NCI-H748 (cell line): ENCODE measurements at regions not wholly inside any gene's neighbourhood (a gene's known extent, or its start where the extent isn't known, plus 50 kb on each side); places are given as distances from the start of the nearest gene placed in this dataset.
"Not testable (repeated sequence)": the region's sequence is repeated elsewhere in the genome, so short reads cannot be mapped to it uniquely, and the experiment has no call there.

Experiments used
- DNase-seq: peaks from one replicate; lab custom pipeline; 2025; ENCODE audit not compliant: unreplicated experiment; lab: John Stamatoyannopoulos, UW

DNA sequence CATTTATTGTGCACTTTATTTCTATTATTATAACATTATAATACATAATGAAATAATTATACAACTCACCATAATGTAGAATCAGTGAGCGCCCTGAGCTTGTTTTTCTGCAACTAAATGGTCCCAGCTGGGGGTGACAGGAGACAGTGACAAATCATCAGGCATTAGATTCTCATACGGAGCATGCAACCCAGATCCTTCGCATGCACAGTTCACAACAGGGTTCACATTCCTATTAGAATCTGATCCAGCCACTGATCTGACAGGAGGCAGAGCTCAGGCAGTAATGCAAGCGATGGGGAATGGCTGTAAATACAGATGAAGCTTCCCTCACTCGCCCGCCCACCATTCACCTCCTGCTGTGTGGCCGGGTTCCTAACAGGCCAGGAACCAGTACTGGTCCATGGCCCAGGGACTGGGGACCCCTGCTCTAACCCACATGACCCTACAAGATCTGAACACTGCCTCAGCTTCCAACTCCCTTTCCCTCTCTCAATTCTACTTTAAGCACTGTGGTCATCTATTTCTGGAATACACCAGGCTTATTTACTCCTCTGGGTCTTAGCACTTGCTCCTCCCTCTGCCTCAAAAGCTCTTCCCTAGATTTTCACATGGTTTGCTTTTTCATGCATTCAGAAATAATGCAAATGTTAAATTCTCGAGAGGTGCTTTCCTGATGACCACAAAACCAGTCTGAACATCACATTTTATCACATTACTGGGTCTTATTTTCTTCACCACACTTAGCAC is 166.8 kb upstream of the HCCS start:
- no peak for DNase-seq

DNA sequence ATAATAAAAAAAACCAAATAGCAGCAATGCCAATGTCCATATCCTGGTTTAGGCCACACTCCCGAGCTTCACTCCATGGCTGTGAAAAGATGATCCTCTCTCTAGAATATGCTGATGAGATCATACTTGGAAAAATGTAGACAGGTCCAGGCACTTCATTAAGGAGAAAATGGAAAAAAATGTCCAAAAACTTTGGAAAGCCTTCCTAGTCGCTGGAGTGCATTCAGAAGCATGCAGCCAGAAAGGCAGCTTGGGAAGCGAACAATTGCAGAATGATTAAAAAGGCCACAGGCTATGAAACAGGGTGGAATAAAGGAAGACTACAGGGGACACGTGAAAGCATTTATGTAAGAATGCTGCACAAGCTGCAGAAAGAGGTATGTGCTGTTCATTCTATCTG is 165.6 kb upstream of the HCCS start:
- DNase-seq: no peak

DNA sequence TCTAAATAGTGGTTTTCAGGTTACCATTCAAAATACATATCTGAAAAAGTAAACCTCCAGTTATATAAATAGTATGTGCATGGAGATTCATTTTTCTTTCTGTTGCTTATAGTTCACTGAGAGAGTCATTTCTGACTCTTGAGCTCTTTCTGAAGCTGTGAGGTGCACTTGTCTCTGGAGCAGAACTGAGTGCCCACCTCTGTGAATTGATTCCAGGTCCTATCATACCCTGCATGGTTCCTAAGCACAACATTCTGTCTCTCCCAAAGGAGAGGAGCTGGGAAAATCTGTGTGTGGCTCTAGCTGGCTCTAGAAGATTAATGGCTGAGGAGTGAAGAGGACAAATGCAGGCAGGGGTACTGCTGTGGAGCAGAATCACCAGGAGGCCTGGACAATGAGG is 161.6 kb upstream of the HCCS start:
- no peak for DNase-seq

DNA sequence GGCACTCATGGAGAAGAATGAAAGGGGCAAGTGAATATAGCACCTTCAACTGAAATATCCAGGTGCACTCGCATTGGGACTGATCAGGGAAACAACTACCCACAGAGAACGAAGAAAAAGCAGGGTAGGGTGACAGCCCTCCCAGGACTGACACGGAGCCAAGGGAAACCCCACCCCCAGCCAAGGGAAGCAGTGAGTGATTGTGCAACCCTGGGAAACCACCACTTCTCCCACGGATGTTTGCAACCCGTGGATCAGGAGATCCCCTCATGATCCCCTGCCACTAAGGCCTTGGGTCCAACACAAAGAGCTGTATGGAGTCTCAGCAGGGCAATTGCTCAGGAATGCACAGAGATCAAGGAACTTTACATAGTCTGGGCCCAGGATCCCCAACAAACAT is 158.5 kb upstream of the HCCS start:
- DNase-seq: no peak

DNA sequence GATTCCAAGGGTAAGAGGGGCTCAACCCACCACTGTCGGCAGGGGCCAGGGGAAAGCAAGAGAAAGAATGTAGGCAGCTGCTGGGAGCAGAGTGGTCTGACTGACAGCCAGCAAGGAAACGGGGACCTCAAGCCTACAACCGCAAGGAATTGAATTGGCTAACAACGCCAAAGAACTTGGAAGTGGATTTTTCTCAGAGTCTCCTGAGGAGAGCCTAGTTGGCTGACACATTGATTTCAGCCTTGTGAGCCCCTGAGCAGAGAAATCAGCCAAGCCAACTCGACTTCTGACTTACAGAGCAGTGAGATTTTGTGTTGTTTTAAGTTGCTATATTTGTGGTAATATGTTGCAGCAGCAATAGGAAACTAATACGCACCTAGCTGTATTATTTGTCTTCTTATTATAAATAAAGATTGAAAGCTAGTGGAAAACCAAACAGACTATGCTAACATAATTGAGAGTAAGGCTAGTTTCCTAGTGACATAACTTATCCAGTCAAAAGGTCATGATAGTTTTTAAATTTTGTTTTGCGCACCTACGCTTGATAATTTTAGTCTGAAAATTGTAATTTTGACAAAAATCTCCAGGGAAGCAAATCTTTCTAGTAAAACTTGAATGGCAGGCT is 145.8 kb upstream of the HCCS start:
- no peak for DNase-seq

DNA sequence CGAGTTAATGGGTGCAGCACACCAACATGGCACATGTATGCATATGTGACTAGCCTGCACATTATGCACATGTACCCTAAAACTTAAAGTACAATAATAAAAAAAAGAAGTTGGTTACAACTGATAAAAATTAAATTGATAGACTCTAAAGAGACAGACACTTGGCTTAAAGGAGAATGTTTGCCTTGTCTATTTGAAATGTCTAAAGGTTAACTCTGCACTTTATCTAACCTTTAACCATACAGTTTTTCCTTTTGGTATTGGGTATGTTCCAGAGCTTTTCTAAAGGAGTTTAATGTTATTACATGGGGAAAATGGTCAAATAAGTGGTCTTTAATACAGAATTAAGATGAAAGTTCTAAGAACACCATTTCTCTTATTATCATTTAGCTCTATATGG is 145.1 kb upstream of the HCCS start:
- no peak for DNase-seq

DNA sequence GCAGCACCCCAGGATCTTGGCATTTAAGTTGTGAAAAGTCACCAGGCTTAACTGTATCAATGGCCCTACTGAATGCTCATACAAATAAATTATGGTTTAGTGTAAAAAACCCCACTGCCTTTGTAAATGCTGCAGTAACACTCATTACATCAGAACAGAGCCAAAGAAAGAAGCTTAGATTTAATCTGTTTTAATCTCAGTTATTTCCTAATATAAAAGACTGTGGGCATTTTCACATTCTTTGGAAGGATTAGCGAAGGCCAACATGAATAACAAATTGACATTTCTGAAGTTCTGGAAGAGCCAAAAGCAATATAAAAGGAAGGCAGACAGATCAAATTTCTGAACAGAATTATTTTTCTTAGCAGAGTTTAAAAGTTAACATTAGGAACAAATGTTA is 140.0 kb upstream of the HCCS start:
- no peak for DNase-seq

DNA sequence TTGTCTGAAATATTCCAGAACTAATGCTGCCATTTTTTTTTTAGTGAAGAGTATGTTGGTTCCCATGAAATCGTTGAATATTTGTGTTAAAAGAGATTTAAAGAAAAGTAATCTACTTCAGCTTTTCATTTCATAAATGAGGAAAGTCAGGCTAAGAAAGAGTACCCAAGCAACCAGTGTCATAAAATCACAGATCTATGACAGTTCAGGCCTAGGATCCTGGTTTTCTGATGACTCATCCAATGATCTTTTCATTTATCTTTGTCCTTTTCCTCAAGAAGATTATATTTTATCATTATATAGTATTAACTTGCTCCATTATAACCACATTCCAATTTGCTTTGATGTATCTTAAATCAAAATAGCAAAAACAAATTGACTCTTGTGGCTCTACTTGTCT is 139.4 kb upstream of the HCCS start:
- no peak for DNase-seq

DNA sequence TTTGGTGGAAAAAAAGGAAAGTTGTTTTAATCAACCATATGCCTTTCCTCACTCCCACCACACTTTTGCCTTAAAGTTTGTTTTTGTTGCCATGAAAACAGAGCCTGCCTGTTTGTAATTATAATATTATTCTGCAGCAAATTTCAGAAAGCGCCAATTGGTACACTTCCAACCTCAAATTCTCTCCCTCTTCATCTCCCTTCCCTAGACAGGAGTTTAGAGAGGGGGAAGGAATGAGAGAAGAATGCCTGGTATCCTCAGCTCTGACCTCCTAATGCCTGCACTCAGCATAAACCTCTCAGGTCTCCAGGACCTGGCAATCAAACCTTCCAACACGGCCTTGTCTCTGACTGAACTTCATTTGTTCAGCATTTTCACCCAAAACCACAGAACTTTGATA is 138.4 kb upstream of the HCCS start:
- no peak for DNase-seq

DNA sequence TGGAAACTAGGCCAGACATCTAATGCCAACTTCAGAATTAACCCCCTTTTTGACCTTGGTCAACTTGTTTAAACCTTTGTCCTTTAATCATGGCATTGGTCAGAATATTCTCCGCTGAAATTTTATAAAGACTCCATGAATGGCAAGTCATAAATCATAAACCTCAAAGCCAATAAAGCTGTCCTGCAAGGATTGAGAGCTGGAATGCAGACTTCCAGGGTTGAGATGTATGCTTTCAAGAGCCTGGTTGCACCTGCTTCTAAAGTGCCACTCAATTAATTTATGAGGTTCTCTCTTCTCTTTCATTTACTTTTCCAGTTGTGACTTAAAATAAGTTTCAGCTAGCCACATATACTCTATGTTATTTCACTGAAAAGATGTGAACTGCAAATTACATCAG is 136.2 kb upstream of the HCCS start:
- DNase-seq: no peak

DNA sequence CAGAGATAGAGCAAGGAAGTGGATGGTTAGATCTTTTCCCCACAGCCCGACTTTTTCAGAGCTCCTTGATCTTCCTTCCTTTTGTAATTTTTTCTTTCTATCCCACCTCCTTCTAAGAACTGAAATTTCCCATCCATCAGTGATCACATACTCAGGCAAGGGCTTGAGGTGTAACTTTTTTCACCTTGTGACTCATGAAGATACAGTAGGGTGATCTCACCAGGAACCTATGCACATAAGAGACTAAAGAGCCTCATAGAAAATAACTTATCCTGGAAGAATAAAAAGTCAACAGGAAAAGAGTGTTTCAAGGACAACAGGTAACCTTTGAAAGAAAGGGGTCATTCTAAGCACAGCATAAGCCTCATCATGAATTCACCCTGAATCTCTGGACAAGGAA is 131.2 kb upstream of the HCCS start:
- DNase-seq: no peak

DNA sequence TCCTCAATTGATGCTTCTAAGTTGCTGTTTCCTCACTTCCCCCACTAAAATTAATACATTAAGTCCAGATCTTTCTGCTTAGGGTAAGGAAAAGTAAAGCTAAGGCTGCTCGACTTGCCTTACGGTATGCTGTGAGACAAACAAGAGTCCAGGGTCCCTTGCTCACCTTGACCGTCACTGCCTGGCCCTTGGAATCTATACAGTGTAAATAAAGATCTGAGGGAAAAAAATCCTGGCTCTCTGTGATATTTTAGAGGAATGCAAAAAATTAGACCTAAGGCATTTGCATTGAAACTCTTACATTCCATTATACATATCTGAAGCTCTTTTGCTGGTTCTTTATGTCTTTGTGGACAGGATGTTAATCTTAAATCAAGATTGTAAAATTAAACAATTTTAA is 129.6 kb upstream of the HCCS start:
- DNase-seq: no peak

DNA sequence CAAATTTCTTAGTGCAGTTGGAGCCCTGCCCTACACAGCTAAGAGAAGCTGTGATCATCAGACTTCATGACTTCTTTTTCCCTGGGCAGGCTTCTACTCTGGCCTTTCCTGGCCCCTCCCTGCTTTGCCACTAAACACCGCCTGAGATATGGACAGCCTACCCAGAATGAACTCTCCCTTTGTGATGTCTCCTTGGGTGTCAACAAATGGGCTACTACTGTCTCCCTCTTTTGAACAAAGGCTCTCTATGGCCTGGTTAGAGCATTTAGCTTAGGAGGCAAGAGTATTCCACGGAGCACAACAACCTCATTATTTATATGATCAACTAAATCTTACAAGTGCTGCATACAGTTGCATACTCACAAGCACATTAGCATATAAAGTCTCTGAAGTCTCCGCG is 127.6 kb upstream of the HCCS start:
- no peak for DNase-seq

DNA sequence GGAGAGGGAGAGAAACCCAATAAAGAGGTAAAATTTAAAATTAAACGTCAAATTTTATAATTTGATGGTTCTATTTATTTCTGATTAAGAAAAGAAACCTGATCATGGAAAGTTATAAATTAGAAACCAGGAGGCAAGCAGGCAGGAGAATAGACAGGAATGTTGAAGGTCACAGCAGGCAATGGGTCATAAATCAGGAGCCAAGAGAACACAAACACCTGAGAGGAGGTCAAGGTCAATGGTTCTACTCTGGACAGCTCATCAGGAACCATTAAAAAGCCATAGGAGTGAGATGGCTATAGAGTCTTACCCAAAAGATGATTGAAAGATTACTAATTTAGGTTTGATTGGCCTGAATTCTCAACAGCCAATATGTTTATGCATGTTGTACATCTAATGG is 126.9 kb upstream of the HCCS start:
- no peak for DNase-seq

DNA sequence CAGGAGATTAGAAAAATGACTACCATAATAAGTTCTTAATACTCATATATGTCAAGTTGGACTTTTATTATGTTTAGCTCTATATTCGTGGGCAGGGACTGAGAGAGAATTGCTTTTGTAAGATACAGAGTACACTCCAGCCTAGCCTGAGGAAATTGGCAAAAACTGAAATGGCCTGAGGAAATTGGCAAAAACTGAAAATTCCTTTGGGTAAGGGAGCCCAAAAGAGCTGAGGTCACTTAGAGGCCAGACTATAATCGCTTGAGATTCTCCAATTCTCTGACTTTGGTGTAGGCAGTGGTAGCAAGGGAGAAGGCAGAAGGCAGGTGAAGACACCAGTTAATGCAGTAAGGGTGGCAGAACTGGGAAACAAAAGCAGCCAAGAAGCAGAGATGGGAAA is 124.5 kb upstream of the HCCS start:
- no peak for DNase-seq

DNA sequence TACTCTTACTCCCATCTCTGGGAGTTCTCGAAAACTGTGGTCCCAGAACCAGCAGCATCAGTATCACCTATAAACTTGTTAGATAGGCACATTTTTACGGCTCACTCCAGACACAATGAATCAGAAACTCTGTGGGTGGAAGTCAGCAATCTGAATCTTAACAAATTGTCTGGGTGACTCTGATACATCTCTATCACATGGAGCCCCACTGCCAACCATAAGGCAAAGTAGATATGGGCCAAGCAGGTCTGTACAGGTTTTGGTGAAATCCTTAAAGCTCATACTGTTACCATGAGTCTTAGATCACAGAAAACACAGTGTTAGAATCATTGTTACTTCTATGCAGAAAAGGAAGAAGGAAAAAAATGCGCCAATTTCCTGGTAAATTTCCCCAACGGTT is 122.5 kb upstream of the HCCS start:
- DNase-seq: no peak

DNA sequence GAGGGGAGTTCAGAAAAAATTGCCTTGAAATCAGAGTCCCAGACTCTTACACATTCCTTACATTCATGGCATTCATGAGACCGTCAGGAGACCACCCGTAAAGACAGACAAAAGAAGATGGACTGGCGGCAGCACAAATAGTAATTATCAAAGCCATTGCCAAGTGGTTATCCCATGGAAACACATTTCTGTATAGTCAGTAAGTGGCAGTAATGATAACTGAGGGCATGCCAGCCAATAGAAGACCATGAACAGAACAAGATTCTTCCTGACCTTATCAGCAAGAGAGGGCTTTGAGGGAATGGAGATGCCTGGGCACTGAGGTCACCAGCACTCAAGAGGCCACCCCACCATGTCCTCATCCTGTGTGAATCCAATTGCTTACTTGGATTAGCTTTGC is 121.7 kb upstream of the HCCS start:
- DNase-seq: peak; percentile 0

DNA sequence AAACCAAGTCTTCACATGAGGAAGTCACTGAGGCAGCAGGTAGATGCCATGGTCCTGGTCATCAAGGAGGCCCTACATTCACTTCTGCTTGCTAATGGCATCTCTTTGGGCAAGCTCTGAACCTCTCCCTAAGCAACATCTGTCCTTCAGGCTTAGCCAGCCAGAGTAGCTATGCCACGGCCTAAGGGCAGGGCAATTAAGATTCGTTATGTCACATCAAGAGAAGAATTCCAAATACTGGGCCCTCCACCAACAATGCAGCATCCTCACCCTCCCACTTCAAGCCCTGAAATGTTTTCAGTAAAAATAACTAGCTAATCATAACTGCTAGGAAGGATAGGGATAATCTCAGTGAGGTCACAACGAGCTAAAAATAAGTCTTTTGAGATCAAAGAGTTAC is 120.7 kb upstream of the HCCS start:
- no peak for DNase-seq

DNA sequence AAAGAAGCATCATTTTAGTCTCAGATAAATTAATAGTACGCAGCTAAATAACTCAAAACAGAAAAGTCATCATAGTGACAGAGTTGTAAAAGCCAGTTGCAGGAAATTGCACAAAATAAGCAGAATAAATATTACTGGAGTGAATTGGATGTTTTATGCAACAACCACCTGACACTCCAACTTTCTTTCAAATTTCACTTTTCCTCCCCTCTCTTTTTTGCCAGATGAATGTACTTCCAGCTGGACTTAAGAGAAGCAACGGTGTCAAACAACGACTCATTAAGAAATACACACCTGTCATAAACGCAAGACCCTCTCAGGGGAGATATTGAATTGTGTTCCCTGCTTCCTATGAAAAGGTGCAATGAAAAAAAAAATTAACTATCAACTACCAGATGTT is 120.2 kb upstream of the HCCS start:
- no peak for DNase-seq

DNA sequence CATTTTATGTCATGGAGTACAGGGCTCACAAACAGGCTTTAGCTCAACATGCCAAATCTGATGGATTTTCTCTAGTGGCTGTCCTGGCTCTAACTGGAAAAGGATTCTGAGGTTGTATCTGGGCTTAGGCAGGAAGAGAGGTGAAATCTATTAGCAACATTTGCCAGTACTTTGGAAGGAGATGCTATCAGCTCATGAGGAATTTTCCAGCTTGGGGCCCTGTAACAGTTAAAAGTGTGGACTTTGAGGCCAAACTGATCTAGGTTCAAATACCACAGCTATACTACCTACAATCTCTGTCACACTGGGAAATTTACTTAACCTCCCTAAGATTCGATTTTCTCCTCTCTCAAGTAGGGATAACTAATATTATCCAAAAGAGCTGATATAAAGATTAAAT is 119.0 kb upstream of the HCCS start:
- no peak for DNase-seq

DNA sequence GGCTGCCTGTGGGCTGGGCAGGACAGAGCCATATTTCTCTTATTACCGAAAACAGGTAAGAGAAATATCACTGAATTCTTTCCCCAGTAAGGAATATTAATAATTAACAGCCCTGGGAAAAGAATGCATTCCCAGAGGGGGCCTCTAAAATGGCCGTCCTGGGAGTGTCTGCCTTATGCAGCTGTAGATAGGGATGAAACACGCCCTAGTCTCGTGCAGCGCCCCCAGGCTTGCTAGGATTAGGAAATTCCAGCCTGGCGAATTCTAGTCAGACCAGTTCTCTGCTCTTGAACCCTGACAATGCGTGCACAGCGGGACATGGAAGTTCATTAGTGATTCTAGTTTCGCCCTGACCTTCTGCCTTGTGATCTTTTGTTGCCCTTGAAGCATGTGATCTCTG is 104.1 kb upstream of the HCCS start:
- not testable (repeated sequence) for DNase-seq

DNA sequence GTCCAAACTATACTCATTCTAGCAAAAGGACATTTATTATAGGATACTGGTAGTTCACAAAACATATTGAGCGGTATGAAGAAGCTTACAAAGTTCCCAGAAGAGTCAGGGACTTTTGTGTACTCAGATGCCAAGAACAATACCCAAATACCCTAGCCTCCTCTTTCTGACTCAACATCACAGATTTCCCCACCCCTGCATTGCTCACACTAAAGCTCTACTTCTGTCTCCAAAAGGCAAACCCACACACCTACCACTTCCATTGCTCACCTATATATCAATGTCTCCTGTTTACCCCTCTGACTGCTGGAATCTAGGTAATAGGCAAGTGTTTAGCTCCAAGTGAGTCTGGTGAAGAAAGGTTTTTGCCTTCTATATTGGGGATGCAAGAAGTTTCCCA is 100.7 kb upstream of the HCCS start:
- no peak for DNase-seq

DNA sequence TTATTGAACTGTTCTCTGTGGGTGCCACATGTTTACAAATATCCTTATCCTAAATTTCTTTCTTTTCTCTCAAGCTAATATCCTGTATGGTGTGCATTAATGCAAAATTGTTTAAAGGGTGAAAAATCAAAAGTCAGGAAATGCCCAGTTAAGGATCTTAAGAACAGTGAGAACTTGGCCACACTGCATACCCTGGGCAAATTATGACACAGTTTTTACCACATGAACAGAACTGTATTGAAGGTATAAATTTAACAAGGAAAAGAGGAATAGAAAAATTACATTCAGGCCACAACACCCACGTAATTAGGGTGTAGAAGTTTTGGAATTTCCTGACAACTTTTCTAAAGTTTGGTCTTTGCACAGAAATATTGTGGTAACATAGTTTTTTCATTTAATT is 94.4 kb upstream of the HCCS start:
- DNase-seq: no peak
